ENCODE measurements at regions not wholly inside any gene's neighbourhood (a gene's known extent, or its start where the extent isn't known, plus 50 kb on each side); places are given as distances from the start of the nearest gene placed in this dataset.

DNA sequence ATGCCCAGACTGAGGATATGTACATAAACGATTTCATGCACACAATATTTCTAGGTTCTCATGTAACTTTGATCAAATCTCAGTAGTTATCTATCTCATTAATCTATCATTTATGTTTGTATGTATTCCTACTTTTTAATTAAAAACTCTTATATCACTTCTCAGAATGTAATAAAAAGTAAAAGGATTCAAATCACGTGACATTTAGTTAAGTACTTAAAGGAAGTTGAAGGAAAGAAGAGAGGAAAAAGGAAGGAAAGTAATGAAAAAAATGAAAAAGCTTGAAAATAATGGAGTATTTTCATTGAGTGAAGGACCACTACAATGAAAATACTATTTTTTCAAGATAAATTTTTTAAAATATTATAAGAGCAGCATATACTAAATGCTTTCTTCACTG lies 535.3 kb downstream of the PRDM9 start:
- TF ChIP-seq, protein P1, sequence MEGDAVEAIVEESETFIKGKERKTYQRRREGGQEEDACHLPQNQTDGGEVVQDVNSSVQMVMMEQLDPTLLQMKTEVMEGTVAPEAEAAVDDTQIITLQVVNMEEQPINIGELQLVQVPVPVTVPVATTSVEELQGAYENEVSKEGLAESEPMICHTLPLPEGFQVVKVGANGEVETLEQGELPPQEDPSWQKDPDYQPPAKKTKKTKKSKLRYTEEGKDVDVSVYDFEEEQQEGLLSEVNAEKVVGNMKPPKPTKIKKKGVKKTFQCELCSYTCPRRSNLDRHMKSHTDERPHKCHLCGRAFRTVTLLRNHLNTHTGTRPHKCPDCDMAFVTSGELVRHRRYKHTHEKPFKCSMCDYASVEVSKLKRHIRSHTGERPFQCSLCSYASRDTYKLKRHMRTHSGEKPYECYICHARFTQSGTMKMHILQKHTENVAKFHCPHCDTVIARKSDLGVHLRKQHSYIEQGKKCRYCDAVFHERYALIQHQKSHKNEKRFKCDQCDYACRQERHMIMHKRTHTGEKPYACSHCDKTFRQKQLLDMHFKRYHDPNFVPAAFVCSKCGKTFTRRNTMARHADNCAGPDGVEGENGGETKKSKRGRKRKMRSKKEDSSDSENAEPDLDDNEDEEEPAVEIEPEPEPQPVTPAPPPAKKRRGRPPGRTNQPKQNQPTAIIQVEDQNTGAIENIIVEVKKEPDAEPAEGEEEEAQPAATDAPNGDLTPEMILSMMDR (IDR thresholded peaks at IDR 0.05; ENCODE audit: low read depth, low read length, poor library complexity, severe bottlenecking) = no peak
- no peak for TF ChIP-seq EZH2phosphoT487 (IDR thresholded peaks at IDR 0.05; ENCODE audit: borderline replicate concordance, low read length)
